Left ventricle myocardium inferior (tissue), 1 donor: ENCODE measurements at regions not wholly inside any gene's neighbourhood (a gene's known extent, or its start where the extent isn't known, plus 50 kb on each side); places are given as distances from the start of the nearest gene placed in this dataset.

Source experiments
- DNase-seq: peaks from one replicate; pipeline ENCODE4 v3.0.0-alpha.2; 2020
- H3K27ac ChIP-seq: fragments of 200-600 bp; replicated peaks from 2 replicates; pipeline ENCODE4 v1.8.0; 2021
- H3K27me3 ChIP-seq: fragments of 200-600 bp; 2 replicates; pipeline ENCODE4 v1.8.0; 2021; ENCODE audit warnings: low read depth
- H3K36me3 ChIP-seq: fragments of 200-600 bp; 2 replicates; pipeline ENCODE4 v1.8.0; 2021
- H3K4me1 ChIP-seq: fragments of 200-600 bp; 2 replicates; pipeline ENCODE4 v1.8.0; 2021
- H3K4me3 ChIP-seq: fragments of 200-600 bp; 2 replicates; pipeline ENCODE4 v1.8.0; 2021; ENCODE audit warnings: mild to moderate bottlenecking, moderate library complexity
- H3K9me3 ChIP-seq: fragments of 200-600 bp; replicated peaks from 2 replicates; pipeline ENCODE4 v1.8.0; 2021
- CTCF ChIP-seq: fragments of 200-600 bp; IDR thresholded peaks from 2 replicates; pipeline ENCODE4 v1.8.0; 2021; ENCODE audit warnings: antibody characterized with exemption, mild to moderate bottlenecking, borderline replicate concordance
- intact Hi-C: fragments of 100-400 bp; cut with micrococcal nuclease; formaldehyde crosslinking; loops from one replicate; pipeline ENCODE4 v1.11.0; 2022
- donor health status: DM: no; HTN: yes; CAD: no; lungs with severe emphysema.

DNA sequence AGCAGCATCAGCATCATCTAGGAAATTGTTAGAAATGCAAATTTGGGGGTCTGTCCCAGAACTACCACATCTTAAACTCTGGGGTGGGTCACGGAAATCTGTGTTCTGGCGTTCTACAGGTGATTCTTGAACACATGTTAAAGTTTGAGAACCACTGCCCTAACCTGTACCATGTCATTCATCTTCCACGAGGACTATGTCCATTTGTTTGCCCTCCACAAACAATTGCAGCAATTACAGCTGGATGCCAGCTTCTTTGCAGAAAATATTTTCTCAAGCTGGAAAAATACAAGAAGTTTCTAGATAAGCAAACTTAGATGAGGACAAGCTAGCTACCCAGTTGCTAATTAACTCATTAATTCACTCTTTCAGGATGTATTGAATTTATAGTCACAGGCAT lies 54.1 kb downstream of the MAFB start:
- Histone ChIP-seq H3K9me3 (no peaks in the 10 kb centered on the region), H3K27ac (no peak overlapping the region), H3K4me1 (no peaks in the 10 kb centered on the region), H3K27me3 (peaks cover 12% of the 10 kb centered on the region), H3K4me3 (no peak overlapping the region), H3K36me3 (no peaks in the 10 kb centered on the region)
- no peak for DNase-seq
- no peak for TF ChIP-seq CTCF
- intact Hi-C loops: no loop called here

- no peak for DNase-seq
- H3K27ac ChIP-seq: no peak overlapping the region
- H3K36me3 ChIP-seq: no peaks in the 10 kb centered on the region
- H3K4me1 ChIP-seq: no peaks in the 10 kb centered on the region
- intact Hi-C loops: no loop called here
- TF ChIP-seq CTCF: no peak
- H3K27me3 ChIP-seq: peaks cover 12% of the 10 kb centered on the region
- H3K9me3 ChIP-seq: no peaks in the 10 kb centered on the region
- H3K4me3 ChIP-seq: no peak overlapping the region
Observed at GRCh38 chr20:40633123-40633850, 55.7 kb downstream of the MAFB start.

DNA sequence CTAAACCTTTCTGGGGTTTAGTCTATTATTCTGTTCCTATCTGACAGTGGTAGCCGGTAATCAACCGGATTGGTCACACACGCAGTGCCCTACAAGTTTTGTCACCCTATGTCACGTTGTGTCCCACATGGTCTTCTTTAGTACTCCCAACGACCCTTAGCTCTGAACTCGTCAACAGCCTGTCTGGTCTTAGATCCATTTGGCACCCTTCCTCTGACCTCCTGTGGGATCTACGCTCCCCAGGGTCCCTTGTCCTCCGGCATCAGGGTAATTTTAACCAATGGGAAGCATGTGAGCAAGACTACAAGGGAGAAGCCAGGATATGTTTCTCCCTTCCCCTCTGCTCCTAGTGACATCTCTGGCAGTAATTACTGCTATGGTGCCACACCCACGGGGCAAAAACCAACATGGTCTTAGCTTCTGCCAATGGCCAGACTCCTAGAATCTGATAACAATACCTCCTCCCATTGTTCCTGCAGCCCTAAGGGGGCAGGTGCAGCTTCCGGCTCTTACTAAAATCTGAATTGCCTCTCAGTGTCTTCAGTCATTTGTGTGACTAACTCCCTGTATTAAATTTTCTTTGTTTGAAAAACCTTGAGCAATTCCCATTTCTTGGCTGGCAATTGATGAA lies 56.6 kb downstream of the MAFB start:
- Histone ChIP-seq H3K4me1 (no peaks in the 10 kb centered on the region), H3K36me3 (no peaks in the 10 kb centered on the region), H3K27me3 (peaks cover 12% of the 10 kb centered on the region), H3K27ac (no peak overlapping the region), H3K9me3 (no peaks in the 10 kb centered on the region), H3K4me3 (no peak overlapping the region)
- TF ChIP-seq CTCF: no peak
- intact Hi-C loops: no loop called here
- DNase-seq: no peak

GRCh38 chr20:40631119-40631631 lies 57.9 kb downstream of the MAFB start:
- H3K4me3 ChIP-seq: no peak overlapping the region
- TF ChIP-seq CTCF: no peak
- peaks cover 12% of the 10 kb centered on the region for H3K27me3 ChIP-seq
- no peak for DNase-seq
- no peaks in the 10 kb centered on the region for H3K4me1 ChIP-seq
- no peak overlapping the region for H3K27ac ChIP-seq
- H3K9me3 ChIP-seq: peaks cover 12% of the 10 kb centered on the region
- intact Hi-C loops: no loop called here
- H3K36me3 ChIP-seq: no peaks in the 10 kb centered on the region

DNA sequence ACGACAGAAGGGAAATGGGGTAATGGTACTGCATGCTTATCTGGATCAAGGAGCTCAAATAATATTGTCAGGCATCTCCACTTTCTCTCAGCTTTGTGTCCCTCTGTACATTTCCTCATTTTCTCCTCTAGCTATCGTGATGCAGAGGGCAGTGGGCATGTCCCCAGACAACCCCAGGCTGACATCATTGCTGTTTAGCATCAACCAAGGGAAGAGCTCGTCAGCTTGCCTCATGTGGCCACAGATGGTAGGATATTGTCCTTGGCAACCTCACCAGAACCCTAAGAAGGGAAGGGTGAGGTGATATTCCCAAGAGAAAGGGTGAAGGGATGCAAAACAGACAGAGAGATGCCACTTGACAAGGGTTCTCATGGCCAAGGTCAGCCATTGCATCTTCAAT lies 58.3 kb downstream of the MAFB start:
- Histone ChIP-seq H3K4me1 (no peaks in the 10 kb centered on the region), H3K4me3 (no peak overlapping the region), H3K36me3 (no peaks in the 10 kb centered on the region), H3K27ac (no peak overlapping the region), H3K27me3 (peaks cover 12% of the 10 kb centered on the region), H3K9me3 (peaks cover 17% of the 10 kb centered on the region)
- no peak for TF ChIP-seq CTCF
- intact Hi-C loops: no loop called here
- no peak for DNase-seq
